DMS53 (cell line): ENCODE measurements at regions not wholly inside any gene's neighbourhood (a gene's known extent, or its start where the extent isn't known, plus 50 kb on each side); places are given as distances from the start of the nearest gene placed in this dataset.
A peak's percentile ranks its signal among the peaks of the same experiment; 100 is the strongest.
"Not testable (repeated sequence)": the region's sequence is repeated elsewhere in the genome, so short reads cannot be mapped to it uniquely, and the experiment has no call there.

Source experiments
- DNase-seq: peaks from one replicate; lab custom pipeline; 2025; lab: John Stamatoyannopoulos, UW

- DNase-seq: peak; percentile 61
These were observed 111.1 kb upstream of the CCDC28A start for GRCh38 chr6:138662471-138662870.

- DNase-seq: no peak
These were observed 109.7 kb upstream of the CCDC28A start for GRCh38 chr6:138663892-138664291.

DNA sequence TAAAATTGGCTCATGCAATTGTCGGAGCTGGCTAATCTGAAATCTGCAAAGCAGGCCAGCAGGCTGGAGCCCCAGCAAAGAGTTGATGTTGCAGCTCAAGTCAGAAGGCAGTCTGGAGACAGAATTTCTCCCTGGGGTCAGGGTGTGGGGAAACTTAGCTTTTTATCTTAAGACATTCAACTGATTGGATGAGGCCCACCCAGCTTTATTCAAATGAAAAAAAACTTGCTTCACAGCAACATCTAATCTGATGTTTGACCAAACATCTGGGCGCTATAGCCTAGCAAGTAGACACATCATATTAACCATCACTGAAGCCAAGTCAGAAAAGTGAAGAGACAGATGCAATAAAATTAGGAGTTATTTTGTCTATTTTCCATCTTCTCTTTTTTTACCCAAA, 108.8 kb upstream of the CCDC28A start:
- no peak for DNase-seq

- DNase-seq: no peak
These were observed 106.9 kb upstream of the CCDC28A start for GRCh38 chr6:138666636-138667035.

DNA sequence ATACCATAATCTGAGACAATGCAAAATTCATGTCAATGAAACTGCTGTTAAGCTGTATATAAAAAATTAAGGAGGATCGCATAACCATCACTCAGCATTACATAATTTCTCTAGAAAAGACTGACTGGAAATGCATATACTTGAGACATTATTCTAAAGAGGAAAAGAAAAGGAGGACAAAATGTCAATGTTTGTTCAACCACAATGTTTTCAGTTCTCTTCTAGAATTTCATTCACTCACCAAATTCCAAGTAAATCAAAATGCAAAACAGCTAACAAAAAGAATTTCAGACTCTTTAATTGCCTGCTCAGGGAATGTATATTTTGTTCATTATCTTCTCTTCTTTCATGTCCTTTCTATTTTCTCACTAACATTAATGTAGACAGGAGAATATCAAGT, 106.2 kb upstream of the CCDC28A start:
- DNase-seq: no peak

GRCh38 chr6:138671351-138671750, 102.2 kb upstream of the CCDC28A start:
- DNase-seq: no peak

DNA sequence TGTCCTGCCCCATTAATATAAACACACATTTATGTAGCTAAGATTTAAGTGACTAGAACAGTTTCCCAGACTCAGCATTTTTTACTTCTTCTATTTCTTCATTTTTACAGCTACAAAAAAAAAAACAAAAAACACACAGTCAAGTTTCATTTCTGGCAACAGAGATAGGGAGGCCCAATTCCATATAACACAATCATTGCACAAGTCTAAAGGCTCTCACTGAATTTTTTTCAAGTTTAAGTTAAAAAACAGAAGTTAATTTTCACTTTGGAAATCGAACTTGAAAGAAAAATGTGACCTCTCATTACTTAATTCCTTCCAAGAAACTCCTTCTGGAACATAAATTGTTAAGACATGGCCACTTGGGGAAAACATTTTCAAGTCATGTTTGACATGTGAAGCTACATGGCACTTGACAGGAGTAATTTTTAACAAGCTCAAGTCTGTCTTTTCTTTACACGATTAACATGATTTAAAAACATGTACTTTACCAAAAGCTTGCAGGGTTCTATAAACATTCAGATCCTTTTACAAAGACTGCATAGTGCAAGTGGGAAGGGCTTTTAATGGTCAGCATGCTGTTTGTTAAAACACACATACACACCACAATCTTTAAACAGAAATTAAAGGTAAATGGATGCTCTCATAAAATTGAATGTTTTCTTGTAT, 100.1 kb upstream of the CCDC28A start:
- DNase-seq: no peak

- not testable (repeated sequence) for DNase-seq
These were observed 99.1 kb upstream of the CCDC28A start for GRCh38 chr6:138674444-138674843.

- no peak for DNase-seq
These were observed 96.0 kb upstream of the CCDC28A start for GRCh38 chr6:138677538-138677937.

GRCh38 chr6:138678168-138678567, 95.4 kb upstream of the CCDC28A start:
- no peak for DNase-seq

DNA sequence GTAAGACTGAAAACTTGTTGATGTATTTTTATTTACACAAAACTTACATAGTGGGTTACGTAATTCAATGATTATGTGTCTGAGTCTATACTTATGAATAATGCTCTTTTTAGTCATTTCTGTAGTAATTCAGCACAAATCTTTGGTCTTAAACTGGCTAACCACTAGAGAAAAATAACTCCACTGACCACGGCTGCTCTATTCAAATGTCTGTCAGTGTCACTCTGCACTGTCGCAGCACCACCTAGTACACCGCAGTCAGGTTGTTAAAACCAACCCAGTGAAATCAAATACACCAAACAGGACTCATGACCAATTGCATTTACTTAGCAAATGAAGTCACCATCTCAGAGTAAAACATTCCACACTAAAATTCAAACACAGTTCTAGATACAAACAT, 93.5 kb upstream of the CCDC28A start:
- DNase-seq: no peak

DNA sequence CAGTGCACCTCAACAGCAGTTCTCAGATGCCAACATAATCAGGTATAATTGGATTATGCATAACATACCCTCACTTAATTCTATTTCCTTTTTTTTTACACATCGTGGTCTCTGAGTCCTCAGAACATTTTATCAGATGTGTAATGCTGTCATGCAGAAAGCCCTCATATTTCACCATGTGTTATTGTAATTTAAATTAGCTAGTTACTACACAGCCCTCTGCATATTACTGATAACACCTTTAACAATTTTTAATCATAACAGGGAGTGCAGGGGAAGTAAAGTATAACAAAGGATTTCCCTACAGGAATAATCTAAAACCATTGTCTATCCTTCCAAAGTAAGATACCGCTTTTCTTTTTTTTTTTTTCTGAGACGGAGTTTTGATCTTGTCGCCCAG, 91.9 kb upstream of the CCDC28A start:
- no peak for DNase-seq

- peak; percentile 73 for DNase-seq
These were observed 90.7 kb upstream of the CCDC28A start for GRCh38 chr6:138682704-138683527.

GRCh38 chr6:138685257-138685656, 88.3 kb upstream of the CCDC28A start:
- DNase-seq: peak; percentile 7

GRCh38 chr6:138685781-138686180, 87.8 kb upstream of the CCDC28A start:
- no peak for DNase-seq

- DNase-seq: no peak
These were observed 85.0 kb upstream of the CCDC28A start for GRCh38 chr6:138688580-138688979.

DNA sequence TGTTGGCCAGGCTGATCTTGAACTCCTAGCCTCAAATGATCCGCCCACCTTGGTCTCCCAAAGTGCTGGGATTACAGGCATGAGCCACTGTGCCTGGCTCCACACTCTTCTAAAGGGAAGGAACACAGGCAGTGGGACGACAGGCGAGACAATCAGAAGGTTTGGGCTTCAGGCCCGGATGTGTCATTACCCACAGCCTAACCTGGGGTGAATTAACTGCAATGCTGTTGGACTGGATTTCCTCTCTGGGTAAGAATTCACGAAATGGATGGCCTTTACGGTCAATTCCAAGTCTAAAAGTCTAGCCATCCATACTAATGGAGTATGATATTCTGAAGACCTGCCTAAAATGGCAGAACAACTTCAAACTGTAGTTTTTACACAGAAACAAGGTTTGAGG, 83.7 kb upstream of the CCDC28A start:
- no peak for DNase-seq

DNA sequence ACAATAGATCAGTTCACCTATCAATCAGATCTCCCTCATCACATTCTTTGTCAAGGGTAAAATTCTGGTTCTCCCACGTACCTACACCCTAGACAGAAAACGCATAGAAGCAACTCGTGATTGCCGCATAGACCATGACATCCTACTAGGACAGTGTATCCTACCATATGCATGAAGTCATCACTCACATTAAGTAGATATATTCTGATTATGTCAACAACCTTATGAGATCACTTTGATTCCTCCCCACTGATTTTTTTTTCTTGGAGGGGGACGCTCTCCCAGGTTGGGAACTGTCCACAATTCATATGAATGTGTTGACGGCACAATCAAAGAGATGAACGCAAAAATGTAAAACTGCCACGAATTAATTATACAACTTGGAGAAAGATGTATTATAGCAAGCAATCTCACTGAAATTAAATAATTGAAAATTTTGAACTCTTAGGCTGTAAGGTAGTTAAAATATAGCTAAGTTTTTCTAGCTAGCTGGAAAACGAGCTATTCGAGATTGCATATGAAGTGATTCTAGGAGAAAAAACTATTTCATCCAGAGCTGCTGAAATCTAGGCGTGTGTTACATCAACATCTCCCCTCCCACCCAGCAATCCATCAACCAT, 82.5 kb upstream of the CCDC28A start:
- no peak for DNase-seq

- DNase-seq: peak; percentile 43
These were observed 81.9 kb upstream of the CCDC28A start for GRCh38 chr6:138691595-138692057.

- DNase-seq: peak; percentile 82
These were observed 81.3 kb upstream of the CCDC28A start for GRCh38 chr6:138692058-138692977.

DNA sequence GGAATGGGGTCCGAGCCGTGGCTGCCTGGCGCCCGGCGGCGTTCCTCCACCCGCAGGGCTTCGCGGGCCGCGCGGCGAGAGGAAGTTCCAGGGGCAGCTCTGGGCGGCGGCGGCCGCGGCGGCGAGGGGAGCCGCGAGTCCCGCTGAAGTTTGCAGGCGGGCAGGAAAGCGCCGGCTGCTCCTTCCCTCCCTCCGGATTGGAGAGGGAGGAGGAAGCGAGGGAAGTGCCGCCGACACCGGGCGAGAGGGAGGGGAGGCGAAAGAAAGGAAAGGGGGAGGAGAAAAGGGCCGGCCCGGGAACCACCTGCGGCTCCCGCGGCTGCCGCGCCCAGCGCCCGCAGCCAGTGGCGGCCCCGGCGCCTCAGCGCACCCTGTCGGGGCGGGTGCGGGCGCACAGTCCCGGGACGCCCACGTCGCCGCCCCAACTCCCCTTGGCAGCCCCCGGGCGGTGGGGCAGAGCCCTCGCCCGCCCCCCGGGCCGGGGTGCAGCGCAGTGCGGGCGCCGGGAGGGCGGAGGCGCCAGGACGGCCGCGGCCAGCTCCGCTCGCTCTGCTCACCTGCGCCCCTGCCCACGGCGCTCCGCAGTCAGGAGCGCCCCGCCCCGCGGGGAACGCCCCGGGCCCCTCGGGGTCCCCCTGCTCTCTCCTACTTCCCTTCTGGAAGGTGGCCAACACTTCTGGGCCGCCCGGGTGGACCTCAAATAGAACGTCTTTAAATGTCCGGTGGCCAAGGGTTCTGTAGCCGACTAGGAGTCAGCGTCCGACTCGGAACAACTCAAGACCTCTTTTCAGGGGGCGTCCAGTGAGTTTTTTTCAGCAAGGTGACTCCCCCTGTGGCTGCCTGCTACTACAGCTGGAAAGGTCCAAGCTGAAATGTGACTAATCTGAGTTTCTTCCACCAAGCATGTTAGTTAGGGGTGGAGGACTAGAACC, 80.3 kb upstream of the CCDC28A start:
- DNase-seq: peak; percentile 90
